SK-N-SH treated with all-trans-retinoic acid at 6 μM for 48 hours (cell line): ENCODE measurements at regions not wholly inside any gene's neighbourhood (a gene's known extent, or its start where the extent isn't known, plus 50 kb on each side); places are given as distances from the start of the nearest gene placed in this dataset.

ENCODE experiments used
- ATAC-seq: fragments of 200-7000 bp; cut with Tn5 transposase; 3 replicates; pipeline ENCODE4 v1.9.1; 2020; ENCODE audit warnings: mild to moderate bottlenecking, moderate library complexity
- BACH2 ChIP-seq: fragments of 250-450 bp; sonication (Bioruptor Pico); IDR thresholded peaks from 2 replicates; pipeline ENCODE4 v1.9.0; 2021; ENCODE audit warnings: mild to moderate bottlenecking, borderline replicate concordance
- CSDC2 ChIP-seq: fragments of 250-450 bp; sonication (Bioruptor Pico); IDR thresholded peaks from 2 replicates; pipeline ENCODE4 v1.5.0; 2020; ENCODE audit warnings: mild to moderate bottlenecking, moderate library complexity
- ESRRG ChIP-seq: fragments of 250-450 bp; sonication (Bioruptor Pico); IDR thresholded peaks from 2 replicates; pipeline ENCODE4 v1.6.1; 2021; ENCODE audit warnings: mild to moderate bottlenecking
- GLIS3 ChIP-seq: fragments of 250-450 bp; sonication (Bioruptor Pico); IDR thresholded peaks from 2 replicates; pipeline ENCODE4 v1.5.0; 2020; ENCODE audit warnings: mild to moderate bottlenecking, moderate library complexity
- ISL1 ChIP-seq: fragments of 250-450 bp; sonication (Bioruptor Pico); IDR thresholded peaks from 2 replicates; pipeline ENCODE4 v2.1.2; 2022; ENCODE audit warnings: mild to moderate bottlenecking, moderate library complexity
- OSR1 ChIP-seq: fragments of 250-450 bp; sonication (Bioruptor Pico); IDR thresholded peaks from 2 replicates; pipeline ENCODE4 v1.8.0; 2022; ENCODE audit warnings: moderate library complexity, mild to moderate bottlenecking, inconsistent platforms
- PPARA ChIP-seq: fragments of 250-450 bp; sonication (Bioruptor Pico); IDR thresholded peaks from 2 replicates; pipeline ENCODE4 v1.5.0; 2020; ENCODE audit warnings: mild to moderate bottlenecking, borderline replicate concordance
- RARB ChIP-seq: fragments of 250-450 bp; sonication (Bioruptor Pico); IDR thresholded peaks from 2 replicates; pipeline ENCODE4 v1.8.0; 2021; ENCODE audit warnings: mild to moderate bottlenecking, moderate library complexity
- SNAI2 ChIP-seq: fragments of 250-450 bp; sonication (Bioruptor Pico); IDR thresholded peaks from 2 replicates; pipeline ENCODE4 v1.5.0; 2020; ENCODE audit warnings: mild to moderate bottlenecking, moderate library complexity
- TCF4 ChIP-seq: fragments of 250-450 bp; sonication (Bioruptor Pico); IDR thresholded peaks from 2 replicates; pipeline ENCODE4 v1.8.0; 2021; ENCODE audit warnings: mild to moderate bottlenecking, moderate library complexity, borderline replicate concordance
- TOX ChIP-seq: fragments of 250-450 bp; sonication (Bioruptor Pico); IDR thresholded peaks from 2 replicates; pipeline ENCODE4 v1.8.0; 2021; ENCODE audit warnings: mild to moderate bottlenecking, moderate library complexity, borderline replicate concordance
- TSHZ2 ChIP-seq: fragments of 250-450 bp; sonication (Bioruptor Pico); IDR thresholded peaks from 2 replicates; pipeline ENCODE4 v1.5.0; 2020; ENCODE audit warnings: mild to moderate bottlenecking, moderate library complexity
- ZC3H10 ChIP-seq: fragments of 250-450 bp; sonication (Bioruptor Pico); IDR thresholded peaks from 2 replicates; pipeline ENCODE4 v1.5.1; 2021; ENCODE audit warnings: mild to moderate bottlenecking, moderate library complexity
- ZFP3 ChIP-seq: fragments of 250-450 bp; sonication (Bioruptor Pico); IDR thresholded peaks from 2 replicates; pipeline ENCODE4 v1.5.0; 2020; ENCODE audit warnings: mild to moderate bottlenecking, moderate library complexity
- ZFP30 ChIP-seq: fragments of 450-650 bp; formaldehyde crosslinking; IDR thresholded peaks from 2 replicates; pipeline ENCODE4 v1.5.0; 2022; ENCODE audit warnings: mild to moderate bottlenecking, moderate library complexity
- ZNF565 ChIP-seq: fragments of 450-650 bp; formaldehyde crosslinking; conservative IDR thresholded peaks from 2 replicates; pipeline ENCODE4 v1.5.0; 2020; ENCODE audit warnings: low read depth, mild to moderate bottlenecking, moderate library complexity
- ZNF70 ChIP-seq: fragments of 450-650 bp; formaldehyde crosslinking; IDR thresholded peaks from 2 replicates; pipeline ENCODE4 v1.5.0; 2020; ENCODE audit warnings: mild to moderate bottlenecking, moderate library complexity
- ZNF8 ChIP-seq: fragments of 450-650 bp; formaldehyde crosslinking; IDR thresholded peaks from 2 replicates; pipeline ENCODE4 v1.5.0; 2020; ENCODE audit warnings: mild to moderate bottlenecking, moderate library complexity
- TF ChIP-seq, protein P1 (sequence below): fragments of 250-450 bp; sonication (Bioruptor Pico); IDR thresholded peaks from 2 replicates; pipeline ENCODE4 v1.5.1; 2021; ENCODE audit warnings: mild to moderate bottlenecking, moderate library complexity
- TF ChIP-seq, protein P2 (sequence below): fragments of 250-450 bp; sonication (Bioruptor Pico); IDR thresholded peaks from 2 replicates; pipeline ENCODE4 v1.8.0; 2021; ENCODE audit warnings: low read depth, mild to moderate bottlenecking, moderate library complexity, borderline replicate concordance
- TF ChIP-seq, protein P3 (sequence below): fragments of 250-450 bp; sonication (Bioruptor Pico); IDR thresholded peaks from 2 replicates; pipeline ENCODE4 v1.5.1; 2020; ENCODE audit warnings: low read depth, mild to moderate bottlenecking, moderate library complexity

DNA sequence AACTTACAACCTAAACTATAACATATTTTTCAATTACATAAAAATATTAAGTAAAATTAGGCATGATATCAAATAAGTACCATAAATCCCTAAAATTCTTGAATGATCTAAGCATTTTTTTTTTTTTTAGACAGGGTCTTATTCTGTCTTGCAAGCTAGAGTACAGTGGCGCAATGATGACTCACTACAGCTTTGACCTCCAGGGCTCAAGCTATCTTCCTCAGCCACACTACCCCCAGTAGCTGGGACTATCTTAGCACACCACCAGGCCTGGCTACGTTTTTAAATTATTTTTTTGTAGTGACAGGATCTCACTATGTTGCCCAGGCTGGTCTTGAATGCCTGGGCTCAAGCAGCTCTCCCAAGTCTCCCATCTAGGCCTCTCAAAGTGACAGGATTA, 1042.3 kb downstream of the FSTL5 start:
- TF ChIP-seq ZFP30 = no peak
- TF ChIP-seq, protein P1, sequence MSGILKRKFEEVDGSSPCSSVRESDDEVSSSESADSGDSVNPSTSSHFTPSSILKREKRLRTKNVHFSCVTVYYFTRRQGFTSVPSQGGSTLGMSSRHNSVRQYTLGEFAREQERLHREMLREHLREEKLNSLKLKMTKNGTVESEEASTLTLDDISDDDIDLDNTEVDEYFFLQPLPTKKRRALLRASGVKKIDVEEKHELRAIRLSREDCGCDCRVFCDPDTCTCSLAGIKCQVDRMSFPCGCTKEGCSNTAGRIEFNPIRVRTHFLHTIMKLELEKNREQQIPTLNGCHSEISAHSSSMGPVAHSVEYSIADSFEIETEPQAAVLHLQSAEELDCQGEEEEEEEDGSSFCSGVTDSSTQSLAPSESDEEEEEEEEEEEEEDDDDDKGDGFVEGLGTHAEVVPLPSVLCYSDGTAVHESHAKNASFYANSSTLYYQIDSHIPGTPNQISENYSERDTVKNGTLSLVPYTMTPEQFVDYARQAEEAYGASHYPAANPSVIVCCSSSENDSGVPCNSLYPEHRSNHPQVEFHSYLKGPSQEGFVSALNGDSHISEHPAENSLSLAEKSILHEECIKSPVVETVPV (CRISPR knock-in tag) = no peak
- TF ChIP-seq GLIS3 (CRISPR knock-in tag) = no peak
- no peak for TF ChIP-seq TSHZ2
- no peak for TF ChIP-seq ISL1
- no peak for TF ChIP-seq PPARA (CRISPR knock-in tag)
- no peak for TF ChIP-seq ZNF70 (CRISPR knock-in tag)
- TF ChIP-seq BACH2 (CRISPR knock-in tag) = no peak
- no peak for TF ChIP-seq OSR1 (CRISPR knock-in tag)
- TF ChIP-seq, protein P2, sequence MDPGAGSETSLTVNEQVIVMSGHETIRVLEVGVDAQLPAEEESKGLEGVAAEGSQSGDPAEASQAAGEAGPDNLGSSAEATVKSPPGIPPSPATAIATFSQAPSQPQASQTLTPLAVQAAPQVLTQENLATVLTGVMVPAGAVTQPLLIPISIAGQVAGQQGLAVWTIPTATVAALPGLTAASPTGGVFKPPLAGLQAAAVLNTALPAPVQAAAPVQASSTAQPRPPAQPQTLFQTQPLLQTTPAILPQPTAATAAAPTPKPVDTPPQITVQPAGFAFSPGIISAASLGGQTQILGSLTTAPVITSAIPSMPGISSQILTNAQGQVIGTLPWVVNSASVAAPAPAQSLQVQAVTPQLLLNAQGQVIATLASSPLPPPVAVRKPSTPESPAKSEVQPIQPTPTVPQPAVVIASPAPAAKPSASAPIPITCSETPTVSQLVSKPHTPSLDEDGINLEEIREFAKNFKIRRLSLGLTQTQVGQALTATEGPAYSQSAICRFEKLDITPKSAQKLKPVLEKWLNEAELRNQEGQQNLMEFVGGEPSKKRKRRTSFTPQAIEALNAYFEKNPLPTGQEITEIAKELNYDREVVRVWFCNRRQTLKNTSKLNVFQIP (CRISPR knock-in tag) = no peak
- TF ChIP-seq SNAI2 (CRISPR knock-in tag) = no peak
- TF ChIP-seq TOX (CRISPR knock-in tag) = no peak
- no peak for TF ChIP-seq ZC3H10 (CRISPR knock-in tag)
- TF ChIP-seq, all 23 proteins: peak for 0
- no peak for ATAC-seq

DNA sequence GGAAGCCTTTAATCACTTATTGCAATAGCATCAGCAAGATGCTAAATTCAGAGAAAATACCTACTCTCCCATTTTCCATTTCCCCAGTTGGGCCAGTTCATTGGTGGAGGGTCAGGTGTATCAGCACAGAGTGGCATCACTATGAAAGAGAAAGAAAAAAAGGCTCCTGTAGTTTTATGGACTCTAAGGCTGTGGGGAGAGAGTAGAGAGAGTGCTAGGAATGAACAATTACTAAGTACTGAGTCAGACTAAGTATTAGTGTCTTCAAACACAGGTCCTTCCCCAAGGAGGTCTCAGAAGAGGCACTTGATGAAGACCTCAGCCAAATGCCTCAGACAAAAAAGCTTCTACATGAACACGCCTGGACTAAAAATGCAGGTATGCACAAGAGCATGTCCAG, 1061.9 kb downstream of the FSTL5 start:
- no peak for ATAC-seq
- TF ChIP-seq ZFP3 = no peak
- TF ChIP-seq TCF4 (CRISPR knock-in tag) = no peak
- TF ChIP-seq ZFP30 = no peak
- TF ChIP-seq ZNF8 (CRISPR knock-in tag) = no peak
- no peak for TF ChIP-seq OSR1 (CRISPR knock-in tag)
- no peak for TF ChIP-seq ZNF70 (CRISPR knock-in tag)
- TF ChIP-seq, protein P2 (CRISPR knock-in tag) = no peak

DNA sequence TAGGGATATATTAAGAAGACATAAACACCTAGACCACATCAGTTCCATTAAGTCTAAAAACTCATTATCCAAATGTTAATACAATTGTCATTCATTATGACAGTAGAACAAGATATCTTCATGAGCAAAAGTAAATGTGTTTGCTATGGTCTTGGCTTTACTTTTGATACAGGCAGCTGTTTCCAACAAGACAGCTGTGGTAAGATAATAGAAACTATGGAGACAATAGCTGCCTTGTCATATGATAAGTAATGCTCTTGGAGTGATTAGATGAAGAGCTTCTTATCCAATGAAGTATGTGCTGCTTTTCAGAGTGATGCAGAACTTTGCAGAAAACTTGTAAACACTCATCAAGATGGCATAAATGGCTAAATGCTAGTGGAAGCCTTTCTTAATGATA, 1066.0 kb downstream of the FSTL5 start:
- no peak for ATAC-seq
- TF ChIP-seq GLIS3 (CRISPR knock-in tag) (no peak), ZFP30 (no peak), TCF4 (CRISPR knock-in tag) (no peak), BACH2 (CRISPR knock-in tag) (no peak), ESRRG (CRISPR knock-in tag) (no peak), TOX (CRISPR knock-in tag) (no peak), RARB (no peak), ZFP3 (no peak), ZNF565 (CRISPR knock-in tag) (no peak), CSDC2 (no peak), ZNF70 (CRISPR knock-in tag) (no peak), ZNF8 (CRISPR knock-in tag) (no peak)
- TF ChIP-seq, protein P2 (CRISPR knock-in tag) = no peak
- TF ChIP-seq, protein P1 (CRISPR knock-in tag) = no peak
- TF ChIP-seq, protein P3, sequence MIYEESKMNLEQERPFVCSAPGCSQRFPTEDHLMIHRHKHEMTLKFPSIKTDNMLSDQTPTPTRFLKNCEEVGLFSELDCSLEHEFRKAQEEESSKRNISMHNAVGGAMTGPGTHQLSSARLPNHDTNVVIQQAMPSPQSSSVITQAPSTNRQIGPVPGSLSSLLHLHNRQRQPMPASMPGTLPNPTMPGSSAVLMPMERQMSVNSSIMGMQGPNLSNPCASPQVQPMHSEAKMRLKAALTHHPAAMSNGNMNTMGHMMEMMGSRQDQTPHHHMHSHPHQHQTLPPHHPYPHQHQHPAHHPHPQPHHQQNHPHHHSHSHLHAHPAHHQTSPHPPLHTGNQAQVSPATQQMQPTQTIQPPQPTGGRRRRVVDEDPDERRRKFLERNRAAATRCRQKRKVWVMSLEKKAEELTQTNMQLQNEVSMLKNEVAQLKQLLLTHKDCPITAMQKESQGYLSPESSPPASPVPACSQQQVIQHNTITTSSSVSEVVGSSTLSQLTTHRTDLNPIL (CRISPR knock-in tag) = no peak
- TF ChIP-seq, all 23 proteins: peak for 0
